GM18907 (cell line): ENCODE measurements at regions not wholly inside any gene's neighbourhood (a gene's known extent, or its start where the extent isn't known, plus 50 kb on each side); places are given as distances from the start of the nearest gene placed in this dataset.
"Not testable (repeated sequence)": the region's sequence is repeated elsewhere in the genome, so short reads cannot be mapped to it uniquely, and the experiment has no call there.

Experiments used
- ATAC-seq: cut with Tn5 transposase; IDR thresholded peaks from one replicate; pipeline ENCODE4 v1.9.1; 2021; ENCODE audit warnings: mild to moderate bottlenecking, moderate library complexity; ENCODE audit not compliant: unreplicated experiment

DNA sequence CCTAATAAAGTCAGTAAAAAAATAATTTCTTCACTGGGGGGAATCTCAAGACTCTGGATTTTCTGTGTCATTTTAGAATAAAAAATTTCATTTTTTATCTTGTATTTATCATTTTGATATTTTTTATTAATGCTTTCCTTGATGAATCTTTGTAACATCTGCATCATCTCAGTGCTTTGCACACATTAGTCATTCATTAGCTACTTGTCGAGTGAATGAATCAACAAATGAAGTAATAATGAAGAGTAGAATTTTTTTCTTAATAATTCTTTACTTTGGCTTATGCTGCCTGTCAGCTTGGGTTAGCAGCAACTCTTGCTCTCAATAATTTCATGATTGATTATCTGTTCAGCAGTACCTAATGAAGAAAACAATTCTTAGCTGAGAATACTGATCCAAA lies 530.8 kb downstream of the GRXCR1 start:
- ATAC-seq, result no peak

DNA sequence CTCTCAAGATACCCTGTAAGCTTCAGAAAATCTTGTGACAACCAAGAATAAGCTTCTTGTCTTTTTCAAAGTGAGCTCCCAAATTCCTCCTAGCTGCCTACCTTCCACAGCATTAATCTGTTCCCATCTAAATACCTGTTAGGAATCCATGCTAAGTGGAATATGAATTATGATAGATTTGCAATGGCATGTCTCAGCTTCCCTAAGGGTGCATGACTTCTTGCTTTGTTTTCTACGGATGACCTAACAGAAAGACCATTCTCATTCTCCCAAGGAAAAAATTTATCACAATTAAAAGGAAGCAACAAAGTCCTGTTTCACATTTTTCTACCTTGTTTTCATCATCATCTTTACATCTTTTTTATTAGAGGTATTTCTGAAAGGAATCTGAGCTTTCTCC lies 532.7 kb downstream of the GRXCR1 start:
- no peak for ATAC-seq

DNA sequence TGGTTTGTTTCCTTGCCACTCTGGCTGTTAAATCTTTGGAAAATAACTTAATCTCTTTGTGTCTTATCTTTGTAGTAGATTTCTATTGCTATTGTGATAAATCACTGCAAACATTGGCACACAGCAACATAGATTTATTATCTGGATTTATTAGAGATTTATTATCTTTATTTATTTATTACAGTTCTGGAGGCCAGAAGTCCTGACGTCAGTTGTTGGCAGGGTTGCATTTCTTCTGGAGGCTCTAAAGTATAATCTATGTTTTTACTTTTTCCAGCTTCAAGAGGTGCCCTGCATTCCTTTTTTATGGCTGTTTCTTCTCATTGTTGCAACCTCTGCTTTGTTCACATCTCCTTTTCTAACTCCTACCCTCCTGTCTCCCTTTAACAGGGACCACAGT lies 542.8 kb downstream of the GRXCR1 start:
- ATAC-seq, result no peak

DNA sequence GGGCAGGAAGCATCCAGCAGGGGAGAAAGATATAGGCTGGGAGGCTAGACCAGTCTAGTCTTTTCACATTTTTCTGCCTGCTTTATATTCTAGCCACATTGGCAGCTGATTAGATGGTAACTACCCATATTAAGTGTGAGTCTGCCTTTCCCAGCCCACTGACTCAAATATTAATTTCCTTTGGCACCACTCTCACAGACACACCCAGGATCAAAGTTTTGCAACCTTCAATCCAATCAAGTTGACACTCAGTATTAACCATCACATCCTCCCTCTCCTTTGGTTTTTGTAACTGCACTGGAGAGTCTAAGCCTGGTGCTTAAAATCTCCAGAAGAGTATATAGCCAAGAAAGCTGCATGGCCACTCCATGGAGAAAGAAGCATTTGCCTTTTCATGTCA lies 560.4 kb downstream of the GRXCR1 start:
- ATAC-seq, result no peak

DNA sequence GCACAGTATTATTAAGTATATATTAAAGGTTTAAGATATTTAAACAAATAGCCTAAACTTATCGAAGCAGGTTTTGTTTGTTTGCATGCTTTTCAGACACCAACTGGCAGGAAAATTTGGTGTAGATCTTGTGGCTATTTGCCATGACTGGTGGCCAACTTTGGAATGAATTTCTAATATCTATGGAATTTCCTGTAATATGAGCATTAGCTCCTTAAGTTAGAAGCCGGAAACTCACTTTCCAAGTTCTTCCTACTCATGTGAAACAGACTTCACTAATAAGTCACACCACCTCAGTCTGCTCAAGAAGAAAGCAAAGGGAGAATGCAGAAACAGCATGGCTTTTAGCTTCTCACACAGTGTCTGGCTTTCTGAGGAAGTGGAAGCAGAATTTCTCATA lies 563.9 kb downstream of the GRXCR1 start:
- ATAC-seq, result no peak

DNA sequence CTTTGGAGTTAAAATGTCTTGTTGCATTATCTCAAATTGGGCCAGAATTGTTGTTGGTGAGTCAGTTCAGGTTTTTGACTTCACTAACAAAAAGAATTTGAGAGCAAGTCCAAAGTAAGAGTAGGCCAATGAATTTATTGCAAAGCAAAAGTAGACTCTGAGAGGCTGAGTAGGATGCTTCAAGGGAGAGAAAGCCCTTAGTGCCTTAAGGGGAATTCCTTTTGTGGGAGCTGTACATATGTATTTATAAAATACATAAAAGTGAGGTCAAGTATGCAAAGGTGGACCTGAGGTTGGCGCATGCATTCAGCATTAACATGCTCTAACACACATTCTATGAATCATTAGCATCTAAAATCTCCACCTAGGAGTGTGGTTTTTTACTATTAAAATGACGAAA lies 565.4 kb downstream of the GRXCR1 start:
- no peak for ATAC-seq

DNA sequence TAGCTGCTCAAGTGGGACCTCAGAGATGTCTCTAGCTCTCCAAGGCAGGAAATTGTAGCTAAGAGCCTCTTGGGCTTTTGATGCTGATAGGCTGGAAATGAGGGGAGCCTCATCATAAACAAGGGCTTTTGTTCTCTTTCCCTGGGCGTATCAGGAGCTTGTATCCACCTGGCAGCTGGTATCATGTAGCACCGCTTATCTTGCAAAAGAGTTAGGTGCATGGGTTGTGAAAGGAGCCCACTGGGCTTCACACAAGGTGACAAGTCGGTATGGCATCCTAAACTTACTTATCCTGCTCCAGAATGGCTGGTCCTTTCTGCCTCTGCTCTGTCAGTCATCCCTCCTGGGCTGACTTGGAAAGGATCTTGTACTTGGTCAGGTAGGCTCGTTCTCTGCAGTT lies 565.8 kb downstream of the GRXCR1 start:
- ATAC-seq, result no peak

DNA sequence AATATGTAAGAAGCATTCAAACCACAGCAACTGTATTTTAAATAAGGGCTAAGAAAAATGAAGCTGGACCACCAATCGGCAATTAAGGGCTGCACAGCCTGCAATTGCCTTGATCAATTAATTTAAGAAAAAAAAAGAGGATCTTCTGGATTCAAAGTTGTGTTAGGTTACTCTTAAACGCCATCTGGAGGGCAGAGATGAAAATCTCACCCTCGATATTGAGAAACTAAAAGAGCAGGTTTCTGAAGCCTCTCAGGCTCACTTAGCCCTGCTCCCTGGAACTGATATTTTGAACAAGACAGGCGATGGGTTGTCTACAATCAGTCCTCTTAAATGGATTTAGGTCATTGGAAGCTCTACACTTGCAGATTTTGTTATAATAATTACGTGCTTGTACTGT lies 579.4 kb downstream of the GRXCR1 start:
- ATAC-seq, result no peak

DNA sequence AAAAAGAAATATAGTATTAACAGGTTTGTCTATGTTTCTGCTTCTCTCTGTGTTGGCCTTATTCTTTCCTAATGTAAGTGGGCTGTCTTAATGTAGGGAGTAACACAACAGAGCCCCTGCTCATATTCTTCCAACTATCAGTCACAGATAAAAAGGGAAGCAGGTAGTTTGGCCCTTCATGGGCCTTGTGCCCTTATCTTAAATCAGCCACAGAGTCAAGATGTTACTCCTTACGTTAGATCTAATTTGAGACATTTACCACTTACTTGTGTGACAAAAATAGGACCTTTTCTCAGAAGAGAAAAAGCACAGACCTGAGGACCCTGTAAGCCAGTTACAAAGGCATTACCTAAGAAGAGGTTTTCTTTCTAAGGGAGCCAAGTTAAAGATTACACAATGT lies 589.0 kb downstream of the GRXCR1 start:
- no peak for ATAC-seq

DNA sequence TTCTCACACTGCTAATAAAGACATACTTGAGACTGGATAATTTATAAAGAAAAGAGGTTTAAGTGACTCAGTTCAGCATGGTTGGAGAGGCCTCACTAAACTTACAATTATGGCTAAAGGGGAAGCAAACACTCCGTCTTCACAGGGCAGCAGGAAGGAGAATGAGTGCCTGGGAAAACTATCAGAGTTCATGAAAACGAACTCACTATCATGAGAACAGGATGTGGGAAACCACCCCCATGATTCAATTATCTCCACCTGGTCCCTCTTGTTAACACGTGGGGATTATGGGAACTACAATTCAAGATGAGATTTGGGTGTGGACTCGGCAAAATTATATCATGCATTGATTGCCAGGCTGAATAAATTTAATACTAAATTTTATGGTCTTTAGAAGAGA lies 592.7 kb downstream of the GRXCR1 start:
- no peak for ATAC-seq

DNA sequence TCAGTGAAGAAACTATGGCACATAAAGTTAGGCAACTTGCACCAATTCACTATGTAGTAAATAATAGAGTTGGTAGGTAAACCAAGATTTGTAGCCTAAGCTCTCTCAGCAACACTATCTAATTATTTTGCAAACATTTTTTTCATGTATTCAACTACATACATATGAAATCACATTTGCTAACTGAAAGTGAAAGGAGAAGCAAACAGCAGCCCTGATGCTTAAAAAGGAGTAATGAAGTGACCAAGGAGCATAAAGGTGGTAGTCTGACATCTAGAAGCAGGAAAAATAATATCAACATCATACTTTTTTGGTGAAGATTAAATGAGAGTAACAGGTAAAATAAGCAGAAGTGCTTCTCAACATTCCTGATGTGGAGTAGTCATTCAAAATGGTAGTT lies 603.7 kb downstream of the GRXCR1 start:
- no peak for ATAC-seq

DNA sequence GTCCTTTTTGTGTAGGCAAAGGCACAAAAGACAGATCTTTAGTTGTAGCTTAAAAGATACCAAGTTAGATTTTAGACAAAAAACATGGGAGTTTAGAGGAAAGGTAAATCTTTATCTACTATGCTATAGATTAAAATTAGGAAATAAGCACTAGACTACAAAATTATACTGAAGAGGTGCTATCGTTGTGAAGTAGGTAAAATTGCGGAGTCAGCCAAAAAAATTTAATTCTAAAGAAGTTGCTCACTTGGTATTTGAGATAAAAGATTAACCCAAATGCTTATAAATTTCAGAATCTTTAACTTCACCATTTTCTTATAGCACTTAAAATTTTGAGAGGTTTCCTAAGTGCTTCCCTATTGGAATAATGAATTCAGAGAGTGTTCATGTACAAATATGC lies 604.1 kb downstream of the GRXCR1 start:
- no peak for ATAC-seq

DNA sequence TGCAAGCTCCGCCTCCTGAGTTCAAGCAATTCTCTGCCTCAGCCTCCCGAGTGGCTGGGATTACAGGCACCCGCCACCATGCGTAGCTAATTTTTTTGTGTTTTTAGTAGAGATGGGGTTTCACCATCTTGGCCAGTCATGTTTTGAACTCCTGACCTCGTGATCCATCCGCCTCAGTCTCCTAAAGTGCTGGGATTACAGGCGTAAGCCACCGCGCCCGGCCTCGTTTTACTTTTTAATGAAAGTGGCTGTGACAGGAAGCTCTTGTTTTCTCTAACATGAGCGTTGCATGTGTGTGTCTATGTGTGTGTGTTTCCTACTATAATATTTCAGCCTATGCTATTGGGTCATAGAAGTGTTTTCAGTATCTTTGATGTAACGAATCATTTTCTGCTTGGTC lies 613.3 kb downstream of the GRXCR1 start:
- not testable (repeated sequence) for ATAC-seq

DNA sequence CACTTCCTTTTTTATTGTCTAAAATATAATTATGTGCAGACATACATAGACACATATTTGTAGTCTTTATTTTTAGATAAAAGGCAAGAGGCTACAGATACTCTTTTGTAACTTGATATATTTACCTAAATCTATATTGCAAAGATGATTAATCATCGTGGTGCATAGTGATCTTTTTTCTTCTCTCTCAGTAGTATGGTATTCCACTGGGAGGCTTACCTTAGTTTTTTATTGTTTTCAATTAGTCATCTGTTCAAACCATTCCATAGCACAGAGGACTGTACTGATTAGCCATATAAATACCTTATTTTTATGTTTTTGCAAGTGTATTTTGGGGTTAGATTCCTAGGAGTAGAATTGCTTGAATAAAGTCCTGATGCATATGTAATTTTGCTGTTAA lies 619.7 kb downstream of the GRXCR1 start:
- ATAC-seq, result no peak

DNA sequence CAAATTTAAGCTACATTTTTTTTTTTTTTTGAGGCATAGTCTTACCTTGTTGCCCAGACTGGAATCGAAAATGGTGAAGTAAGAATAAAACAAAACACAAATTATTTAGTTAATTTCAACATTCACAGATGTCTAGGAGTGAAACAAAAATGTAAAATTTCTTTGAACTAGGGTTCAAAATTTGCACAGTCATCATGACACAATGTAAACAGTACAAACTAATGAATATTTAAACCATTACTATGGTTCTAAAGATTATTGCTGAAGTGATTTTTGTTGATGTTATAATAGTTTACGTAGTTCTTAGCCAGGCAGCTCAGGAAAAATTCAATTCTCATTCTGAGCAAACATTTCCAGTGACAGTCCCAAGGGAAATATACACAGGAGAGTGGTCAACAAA lies 633.1 kb downstream of the GRXCR1 start:
- no peak for ATAC-seq

DNA sequence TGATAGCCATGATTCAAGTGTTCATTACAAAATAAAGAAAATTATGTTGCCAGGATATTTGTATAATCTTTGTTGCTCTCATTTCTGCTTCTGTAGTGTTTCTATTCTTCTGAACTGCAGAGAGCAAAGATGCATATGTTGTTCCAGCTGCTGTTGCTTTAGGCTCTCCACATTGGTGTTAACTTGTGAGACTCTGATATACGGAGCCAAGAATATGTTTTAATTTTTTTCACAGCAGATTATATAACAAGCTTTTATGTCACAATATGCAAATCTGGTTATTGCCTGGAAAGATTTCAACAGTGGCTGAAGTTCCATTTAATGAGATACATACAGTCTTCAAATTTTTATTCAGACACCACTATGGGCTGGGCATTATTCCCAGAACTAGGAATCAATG lies 655.0 kb downstream of the GRXCR1 start:
- no peak for ATAC-seq

DNA sequence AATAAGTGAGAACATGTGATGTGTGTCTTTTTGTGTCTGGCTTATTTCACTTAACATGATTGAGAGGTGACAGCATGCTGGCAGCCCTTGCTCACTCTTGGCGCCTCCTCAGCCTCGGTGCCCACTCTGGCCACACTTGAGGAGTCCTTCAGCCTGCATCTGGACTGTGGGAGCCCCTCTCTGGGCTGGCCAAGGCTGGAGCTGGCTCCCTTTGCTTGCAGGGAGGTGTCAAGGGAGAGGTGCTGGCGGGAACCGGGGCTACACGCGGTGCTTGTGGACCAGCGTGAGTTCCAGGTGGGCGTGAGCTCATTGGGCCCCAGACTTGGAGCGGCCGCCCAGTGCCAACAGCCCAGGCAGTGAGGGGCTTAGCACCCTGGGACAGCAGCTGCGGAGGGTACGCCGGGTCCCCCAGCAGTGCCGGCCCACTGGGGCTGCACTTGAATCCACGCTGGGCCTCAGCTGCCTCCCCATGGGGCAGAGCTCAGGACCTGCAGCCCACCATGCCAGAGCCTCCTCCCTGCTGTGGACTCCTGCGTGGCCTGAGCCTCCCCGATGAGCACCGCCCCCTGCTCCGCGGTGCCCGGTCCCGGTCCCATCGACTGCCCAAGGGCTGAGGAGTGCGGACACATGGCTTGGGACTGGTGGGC lies 658.6 kb downstream of the GRXCR1 start:
- no peak for ATAC-seq

DNA sequence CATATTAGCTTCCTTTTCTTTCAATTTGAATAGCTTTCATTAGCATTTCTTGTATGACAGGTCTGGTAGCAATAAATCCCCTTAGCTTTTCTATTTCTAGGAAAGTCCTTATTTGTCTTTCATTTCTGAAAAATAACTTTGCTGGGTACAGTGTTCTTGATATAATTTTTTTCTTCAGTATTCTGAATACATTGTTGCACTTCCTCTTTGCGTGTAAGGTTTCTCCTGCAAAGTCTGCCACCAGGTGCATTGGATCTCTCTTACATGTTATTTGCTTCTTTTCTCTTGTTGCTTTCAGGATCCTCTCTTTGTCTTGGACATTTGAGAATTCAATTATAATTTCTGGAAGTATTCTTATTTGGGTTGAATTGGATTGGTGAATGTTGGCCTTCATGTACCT lies 663.7 kb downstream of the GRXCR1 start:
- no peak for ATAC-seq

DNA sequence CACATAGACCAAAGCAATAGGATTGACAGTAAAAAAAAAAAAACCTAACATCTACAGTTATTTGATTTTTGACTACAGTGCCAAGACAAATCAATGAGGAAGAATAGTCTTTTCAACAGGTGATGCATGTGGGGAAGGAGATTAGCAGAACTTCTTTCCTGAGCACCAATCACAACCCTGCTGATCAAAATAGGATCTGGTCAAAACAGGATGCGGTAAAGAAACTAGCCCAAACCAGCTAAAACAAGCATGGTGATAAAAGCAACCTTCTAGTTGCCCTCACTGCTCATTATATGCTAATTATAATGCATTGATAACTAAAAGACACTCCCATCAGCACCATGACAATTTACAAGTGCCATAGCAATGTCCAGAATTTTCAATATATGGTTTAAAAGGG lies 667.5 kb downstream of the GRXCR1 start:
- ATAC-seq, result no peak

DNA sequence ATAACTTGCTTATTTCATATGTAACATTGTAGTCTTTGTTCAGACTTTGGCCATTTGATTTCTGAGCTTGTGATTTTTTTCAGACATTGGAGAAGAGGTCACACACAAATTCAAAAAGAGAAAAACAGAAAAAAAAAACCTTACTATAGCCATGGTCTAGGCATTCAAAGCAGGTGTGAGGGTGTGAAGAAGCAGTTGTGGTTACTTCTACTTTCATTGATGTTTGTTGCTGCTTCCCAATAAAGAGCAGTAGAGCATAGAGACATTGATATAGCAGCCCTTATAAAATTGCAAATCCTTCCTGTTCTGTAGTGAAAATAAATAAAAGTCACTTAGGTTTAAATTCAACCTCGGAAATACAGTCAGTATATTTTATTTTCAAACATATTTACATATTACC lies 671.6 kb downstream of the GRXCR1 start:
- ATAC-seq, result no peak

DNA sequence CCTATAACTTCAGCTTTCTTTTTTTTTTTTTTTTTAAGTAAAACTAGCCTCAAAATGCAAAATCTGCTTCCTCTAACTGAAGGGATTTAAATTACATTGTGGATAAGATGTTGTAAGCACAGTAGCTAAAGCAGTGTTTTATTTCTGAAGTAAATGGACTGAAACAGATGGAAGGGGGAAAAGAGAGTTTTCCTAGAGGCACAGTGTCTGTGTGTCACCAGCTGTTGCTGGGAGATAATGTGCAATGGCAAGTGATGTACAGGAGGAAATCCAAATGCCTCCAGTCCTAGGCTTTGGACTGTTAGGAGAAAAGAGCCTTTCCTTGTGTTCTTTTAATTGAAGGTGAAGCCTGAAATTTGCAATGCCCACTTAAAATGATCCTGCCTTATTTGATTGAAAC lies 672.1 kb downstream of the GRXCR1 start:
- no peak for ATAC-seq

DNA sequence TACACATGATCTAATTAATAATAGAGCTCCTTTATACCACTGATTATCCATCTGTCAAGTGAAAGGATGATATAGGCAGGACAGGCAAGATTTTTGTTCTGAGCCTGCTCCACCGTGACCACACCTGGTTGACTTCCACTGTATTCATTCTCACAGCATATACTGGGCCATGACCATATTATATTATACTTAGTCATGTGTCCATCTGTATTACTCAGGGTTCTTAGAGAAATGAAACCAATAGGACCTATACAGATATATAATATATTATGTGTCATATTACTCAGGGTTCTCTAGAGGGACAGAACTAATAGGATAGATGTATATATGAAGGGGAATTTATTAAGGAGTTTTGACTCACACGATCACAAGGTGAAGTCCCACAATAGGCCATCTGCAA lies 675.1 kb downstream of the GRXCR1 start:
- no peak for ATAC-seq

DNA sequence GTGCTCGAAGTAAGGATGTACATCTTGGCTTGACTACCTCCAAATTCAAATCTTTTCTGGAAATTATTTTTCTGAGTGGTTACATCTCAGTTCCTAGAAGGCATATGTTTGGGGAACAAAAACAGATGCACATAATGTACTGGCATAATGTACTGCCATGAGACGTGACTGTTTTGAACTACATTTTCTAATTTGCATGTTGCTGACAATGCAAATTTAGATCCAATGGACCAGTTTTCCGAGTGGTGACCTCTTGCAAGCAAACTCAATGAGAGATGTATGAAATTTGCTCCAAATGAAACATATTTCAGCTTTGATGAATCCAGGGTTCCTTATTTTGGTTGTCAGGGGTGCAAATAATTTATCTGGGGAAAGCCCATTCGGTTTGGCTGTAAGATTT lies 694.3 kb downstream of the GRXCR1 start:
- no peak for ATAC-seq

DNA sequence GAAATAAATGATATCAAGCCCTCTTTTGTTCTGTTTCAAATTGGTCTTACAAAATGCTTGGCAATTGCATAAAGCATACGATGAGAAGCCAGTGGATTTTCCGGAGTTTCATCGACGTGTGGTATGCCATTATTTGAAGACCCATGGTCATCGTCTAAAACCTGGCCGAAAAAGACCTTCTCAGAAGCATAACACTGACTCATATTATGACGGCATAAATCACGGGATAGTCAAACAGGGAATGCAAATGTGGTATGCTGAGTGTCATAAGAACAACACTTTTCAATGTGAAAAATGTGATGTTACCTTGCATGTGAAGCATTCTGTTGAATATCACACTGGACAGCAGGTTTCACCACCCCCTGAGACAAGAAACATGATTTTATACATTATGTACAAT lies 695.2 kb downstream of the GRXCR1 start:
- ATAC-seq, result no peak
